Right kidney (tissue), 1 donor: ENCODE measurements at regions not wholly inside any gene's neighbourhood (a gene's known extent, or its start where the extent isn't known, plus 50 kb on each side); places are given as distances from the start of the nearest gene placed in this dataset.
"Not testable (repeated sequence)": the region's sequence is repeated elsewhere in the genome, so short reads cannot be mapped to it uniquely, and the experiment has no call there.

Experiments used
- DNase-seq: peaks from one replicate; pipeline ENCODE4 v3.0.0-alpha.2; 2016

GRCh38 chr1:245102149-245102548, 52.6 kb upstream of the KIF26B start:
- not testable (repeated sequence) for DNase-seq

- DNase-seq: no peak
Observed at GRCh38 chr1:245099401-245099800, 55.4 kb upstream of the KIF26B start.

GRCh38 chr1:245098924-245099323, 55.9 kb upstream of the KIF26B start:
- no peak for DNase-seq

GRCh38 chr1:245096311-245097066, 58.3 kb upstream of the KIF26B start:
- DNase-seq: no peak

- no peak for DNase-seq
Observed at GRCh38 chr1:245095903-245096302, 58.9 kb upstream of the KIF26B start.

- DNase-seq: no peak
Observed at GRCh38 chr1:245094954-245095353, 59.8 kb upstream of the KIF26B start.

GRCh38 chr1:245094092-245094491, 60.7 kb upstream of the KIF26B start:
- DNase-seq: no peak

- no peak for DNase-seq
Observed at GRCh38 chr1:245092638-245092976, 62.2 kb upstream of the KIF26B start.

- no peak for DNase-seq
Observed at GRCh38 chr1:245091818-245092637, 62.8 kb upstream of the KIF26B start.

GRCh38 chr1:245091171-245091621, 63.6 kb upstream of the KIF26B start:
- DNase-seq: no peak

GRCh38 chr1:245090491-245091090, 64.2 kb upstream of the KIF26B start:
- no peak for DNase-seq

GRCh38 chr1:245087723-245088122, 67.1 kb upstream of the KIF26B start:
- DNase-seq: no peak

GRCh38 chr1:245086389-245086969, 68.3 kb upstream of the KIF26B start:
- no peak for DNase-seq

- DNase-seq: no peak
Observed at GRCh38 chr1:245085508-245086095, 69.2 kb upstream of the KIF26B start.

- no peak for DNase-seq
Observed at GRCh38 chr1:245084551-245084950, 70.2 kb upstream of the KIF26B start.

- DNase-seq: no peak
Observed at GRCh38 chr1:245079021-245079609, 75.7 kb upstream of the KIF26B start.

GRCh38 chr1:245074898-245075297, 79.9 kb upstream of the KIF26B start:
- no peak for DNase-seq

- DNase-seq: no peak
Observed at GRCh38 chr1:245074232-245074747, 80.5 kb upstream of the KIF26B start.

- no peak for DNase-seq
Observed at GRCh38 chr1:245070836-245071615, 83.8 kb upstream of the KIF26B start.

- DNase-seq: no peak
Observed at GRCh38 chr1:245067257-245067656, 87.5 kb upstream of the KIF26B start.

GRCh38 chr1:245062741-245063305, 92.0 kb upstream of the KIF26B start:
- no peak for DNase-seq
